ENCODE measurements at regions not wholly inside any gene's neighbourhood (a gene's known extent, or its start where the extent isn't known, plus 50 kb on each side); places are given as distances from the start of the nearest gene placed in this dataset.

DNA sequence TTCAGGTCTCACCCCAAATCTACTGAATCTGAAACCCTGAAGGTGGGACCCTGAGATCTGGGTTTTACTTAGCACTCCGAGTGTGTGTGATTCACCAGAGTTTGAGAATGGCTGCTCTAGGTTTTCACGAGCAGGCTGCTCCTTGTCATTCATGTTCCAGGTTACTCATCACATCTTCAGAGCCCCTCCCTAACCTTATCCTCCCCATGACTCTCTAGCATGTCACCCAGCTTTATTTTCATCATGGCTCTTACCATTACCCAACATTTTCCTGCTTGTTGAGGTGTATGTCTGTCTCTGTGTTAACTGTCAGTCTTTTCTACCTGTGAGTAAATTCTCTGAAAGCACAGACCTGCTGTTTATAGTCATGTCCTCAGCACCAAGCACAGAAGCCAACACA, 319.2 kb downstream of the NSG2 start:
- Histone ChIP-seq H3K9ac (replicated peaks in 1 of 4; ENCODE audit: extremely low read depth in 1 of 4, low read depth in 3 of 4, low read length in 3 of 4) (no peak overlapping the region), H3K23ac (ENCODE audit: insufficient read length) (no peak overlapping the region), H3K4me2 (ENCODE audit: insufficient read depth in 1 of 2, low read depth in 2 of 2, low read length in 2 of 2) (no peak overlapping the region), H3K56ac (replicated peaks; ENCODE audit: insufficient read length, low read depth, low read length) (no peak overlapping the region), H2BK20ac (ENCODE audit: low read length) (no peak overlapping the region), H2AFZ (ENCODE audit: low read length) (no peak overlapping the region), H2BK15ac (ENCODE audit: low read length) (no peak overlapping the region), H3K23me2 (ENCODE audit: low read depth, low read length) (peaks cover 3% of the 10 kb centered on the region; the same call in 1 of the 2 replicates), H2BK120ac (replicated peaks; ENCODE audit: low read depth, low read length) (no peak overlapping the region), H4K8ac (ENCODE audit: extremely low read depth, insufficient read depth, low read length) (no peak overlapping the region), H3K9me3 (ENCODE audit: insufficient read depth in 2 of 2, low read depth in 1 of 2, low read length in 1 of 2) (peaks cover 7 to 8% of the 10 kb centered on the region in 2 experiments), H2AK5ac (ENCODE audit: low read depth, low read length) (no peak overlapping the region), H3K36me3 (ENCODE audit: control insufficient read depth in 2 of 4, insufficient read depth in 4 of 4, low read length in 3 of 4) (no peaks in the 10 kb centered on the region), H2BK12ac (ENCODE audit: low read depth, low read length) (no peak overlapping the region), H3K18ac (ENCODE audit: extremely low read depth, low read length) (no peak overlapping the region), H3K4me3 (ENCODE audit: extremely low read depth in 1 of 4, insufficient read depth in 2 of 4, low read depth in 3 of 4, low read length in 4 of 4) (no peak overlapping the region), H3K27me3 (replicated peaks in 1 of 4; ENCODE audit: control insufficient read depth in 3 of 4, extremely low read depth in 1 of 4, insufficient read depth in 3 of 4, low read length in 3 of 4) (no peaks in the 10 kb centered on the region), H3K27ac (ENCODE audit: low read depth, low read length) (no peak overlapping the region), H4K5ac (ENCODE audit: insufficient read length, low read depth, low read length) (no peak overlapping the region), H3K14ac (ENCODE audit: insufficient read length) (no peak overlapping the region), H3K79me1 (ENCODE audit: low read depth, low read length) (no peaks in the 10 kb centered on the region), H4K20me1 (replicated peaks in 1 of 2; ENCODE audit: control insufficient read depth in 1 of 2, insufficient read depth in 2 of 2, low read length in 2 of 2) (no peaks in the 10 kb centered on the region), H2BK5ac (ENCODE audit: low read depth, low read length) (no peak overlapping the region), H3K79me2 (ENCODE audit: control insufficient read depth in 1 of 2, insufficient read depth in 2 of 2, low read length in 2 of 2) (no peaks in the 10 kb centered on the region), H3K4me1 (replicated peaks in 1 of 4; ENCODE audit: control insufficient read depth in 3 of 4, insufficient read depth in 4 of 4, low read length in 3 of 4) (no peaks in the 10 kb centered on the region), H3K4ac (replicated peaks; ENCODE audit: insufficient read length, low read depth, low read length) (no peak overlapping the region), H4K91ac (replicated peaks; ENCODE audit: insufficient read length, low read length) (no peak overlapping the region)
- FAIRE-seq (no peak), DNase-seq (ENCODE audit: low read depth in 1 of 2, low spot score in 2 of 2) (no peak)
- ChIA-PET CTCF (ENCODE audit: partially characterized antibody) (no interaction called here), POLR2A (ENCODE audit: partially characterized antibody) (no interaction called here)
- no peak for TF ChIP-seq RXRA (IDR thresholded peaks at IDR 0.05; ENCODE audit: insufficient read depth, low read depth, low read length)
- no peak for TF ChIP-seq SAP30 (IDR thresholded peaks at IDR 0.05; ENCODE audit: insufficient read depth, insufficient replicate concordance, low read length)
- TF ChIP-seq SIRT6 (IDR thresholded peaks at IDR 0.05; ENCODE audit: low read length) = no peak
- WGBS, 2 experiments (ENCODE audit: extremely low coverage in 1 of 2, insufficient coverage in 1 of 2, insufficient read length in 1 of 2, insufficient replicate concordance in 2 of 2, low coverage in 1 of 2, low lambda C conversion rate in 2 of 2, missing lambda C conversion rate in 1 of 2) = 96% methylated on average over 2 of the region's 2 CpGs; no CpG with 5 or more reads in 1 of the 2 experiments
